ENCODE measurements at regions not wholly inside any gene's neighbourhood (a gene's known extent, or its start where the extent isn't known, plus 50 kb on each side); places are given as distances from the start of the nearest gene placed in this dataset.

GRCh38 chrX:113726009-113726408 is 857.9 kb upstream of the HTR2C start:
- DNase-seq (ENCODE audit: low read depth in 1 of 2, low spot score in 2 of 2) = no peak
- Histone ChIP-seq H3K4ac (replicated peaks; ENCODE audit: insufficient read length, low read depth, low read length) (no peak overlapping the region), H3K79me2 (ENCODE audit: control insufficient read depth in 1 of 2, insufficient read depth in 2 of 2, low read length in 2 of 2) (no peaks in the 10 kb centered on the region), H3K14ac (ENCODE audit: insufficient read length) (no peak overlapping the region), H3K18ac (ENCODE audit: extremely low read depth, low read length) (no peak overlapping the region), H2BK5ac (ENCODE audit: low read depth, low read length) (no peak overlapping the region), H4K8ac (ENCODE audit: extremely low read depth, insufficient read depth, low read length) (no peak overlapping the region), H4K5ac (ENCODE audit: insufficient read length, low read depth, low read length) (no peak overlapping the region), H3K23me2 (ENCODE audit: low read depth, low read length) (no peaks in the 10 kb centered on the region), H2BK20ac (ENCODE audit: low read length) (no peak overlapping the region), H3K9ac (replicated peaks in 1 of 4; ENCODE audit: extremely low read depth in 1 of 4, low read depth in 3 of 4, low read length in 3 of 4) (no peak overlapping the region), H3K9me3 (ENCODE audit: insufficient read depth in 2 of 2, low read depth in 1 of 2, low read length in 1 of 2) (no peaks in the 10 kb centered on the region; a peak in 1 of 4 replicates), H3K27ac (ENCODE audit: low read depth, low read length) (no peak overlapping the region), H2AFZ (ENCODE audit: low read length) (no peak overlapping the region), H2BK120ac (replicated peaks; ENCODE audit: low read depth, low read length) (no peak overlapping the region), H2AK5ac (ENCODE audit: low read depth, low read length) (no peak overlapping the region), H3K27me3 (replicated peaks in 1 of 4; ENCODE audit: control insufficient read depth in 3 of 4, extremely low read depth in 1 of 4, insufficient read depth in 3 of 4, low read length in 3 of 4) (no peaks in the 10 kb centered on the region), H2BK12ac (ENCODE audit: low read depth, low read length) (no peak overlapping the region), H3K79me1 (ENCODE audit: low read depth, low read length) (no peaks in the 10 kb centered on the region), H3K4me3 (ENCODE audit: extremely low read depth in 1 of 4, insufficient read depth in 2 of 4, low read depth in 3 of 4, low read length in 4 of 4) (no peak overlapping the region), H3K4me2 (ENCODE audit: insufficient read depth in 1 of 2, low read depth in 2 of 2, low read length in 2 of 2) (no peak overlapping the region), H3K4me1 (replicated peaks in 1 of 4; ENCODE audit: control insufficient read depth in 3 of 4, insufficient read depth in 4 of 4, low read length in 3 of 4) (no peaks in the 10 kb centered on the region), H2BK15ac (ENCODE audit: low read length) (no peak overlapping the region), H3K36me3 (ENCODE audit: control insufficient read depth in 2 of 4, insufficient read depth in 4 of 4, low read length in 3 of 4) (no peaks in the 10 kb centered on the region; a peak in 1 of 8 replicates), H4K91ac (replicated peaks; ENCODE audit: insufficient read length, low read length) (no peak overlapping the region), H4K20me1 (replicated peaks in 1 of 2; ENCODE audit: control insufficient read depth in 1 of 2, insufficient read depth in 2 of 2, low read length in 2 of 2) (no peaks in the 10 kb centered on the region), H3K23ac (ENCODE audit: insufficient read length) (no peak overlapping the region), H3K56ac (replicated peaks; ENCODE audit: insufficient read length, low read depth, low read length) (no peak overlapping the region)
- POLR2A ChIA-PET (ENCODE audit: partially characterized antibody) = no interaction called here
- no peak for FAIRE-seq
- CTCF ChIA-PET (ENCODE audit: partially characterized antibody) = interaction anchor here (0.8 kb wide), 2 partner anchors 17 to 326 kb away, joined by 3 read pairs; no protein-coding TSS in a partner anchor
- 98% methylated on average over 3 of the region's 3 CpGs; no CpG with 5 or more reads in 1 of the 2 experiments for WGBS, 2 experiments (ENCODE audit: extremely low coverage in 1 of 2, insufficient coverage in 1 of 2, insufficient read length in 1 of 2, insufficient replicate concordance in 2 of 2, low coverage in 1 of 2, low lambda C conversion rate in 2 of 2, missing lambda C conversion rate in 1 of 2)
- TF ChIP-seq YY1 (IDR thresholded peaks at IDR 0.05; ENCODE audit: low read depth, low read length) (no peak), E2F6 (IDR thresholded peaks at IDR 0.05) (no peak)
- TF ChIP-seq, protein P1, sequence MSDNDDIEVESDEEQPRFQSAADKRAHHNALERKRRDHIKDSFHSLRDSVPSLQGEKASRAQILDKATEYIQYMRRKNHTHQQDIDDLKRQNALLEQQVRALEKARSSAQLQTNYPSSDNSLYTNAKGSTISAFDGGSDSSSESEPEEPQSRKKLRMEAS (IDR thresholded peaks at IDR 0.05) = no peak
